H9 (cell line): ENCODE measurements at regions not wholly inside any gene's neighbourhood (a gene's known extent, or its start where the extent isn't known, plus 50 kb on each side); places are given as distances from the start of the nearest gene placed in this dataset.

ENCODE experiments used
- DNase-seq: peaks from one replicate; pipeline ENCODE4 v3.0.0-alpha.2; 2017
- H2AFZ ChIP-seq: one replicate; pipeline ENCODE4 v1.6.1; 2013; ENCODE audit warnings: mild to moderate bottlenecking, low read length, control low read depth, moderate library complexity
- H2AK5ac ChIP-seq: 2 replicates; pipeline ENCODE4 v1.6.1; 2013; ENCODE audit warnings: low read length, control low read depth, mixed read lengths; ENCODE audit not compliant: insufficient read length
- H2BK120ac ChIP-seq: one replicate; pipeline ENCODE4 v1.6.1; 2013; ENCODE audit warnings: low read depth, mild to moderate bottlenecking, low read length, control low read depth, inconsistent platforms; ENCODE audit not compliant: poor library complexity, severe bottlenecking
- H2BK12ac ChIP-seq: 2 replicates; pipeline ENCODE4 v1.6.1; 2013; ENCODE audit warnings: low read length, control low read depth, mixed read lengths, low read depth; ENCODE audit not compliant: insufficient read length
- H2BK15ac ChIP-seq: 2 replicates; pipeline ENCODE4 v1.6.1; 2013; ENCODE audit warnings: low read depth, low read length, control low read depth
- H2BK20ac ChIP-seq: one replicate; pipeline ENCODE4 v1.6.1; 2013; ENCODE audit warnings: low read depth, mild to moderate bottlenecking, low read length, control low read depth, inconsistent platforms; ENCODE audit not compliant: poor library complexity, severe bottlenecking
- H2BK5ac ChIP-seq: 2 replicates; pipeline ENCODE4 v1.6.1; 2013; ENCODE audit warnings: low read length, control low read depth, mixed read lengths; ENCODE audit not compliant: insufficient read length
- H3K14ac ChIP-seq: 2 replicates; pipeline ENCODE4 v1.6.1; 2013; ENCODE audit warnings: low read length, control low read depth; ENCODE audit not compliant: insufficient read depth
- H3K18ac ChIP-seq: 2 replicates; pipeline ENCODE4 v1.6.1; 2013; ENCODE audit warnings: low read depth, mild to moderate bottlenecking, mixed read lengths, low read length, control low read depth; ENCODE audit not compliant: insufficient read length
- H3K23ac ChIP-seq: 2 replicates; pipeline ENCODE4 v1.6.1; 2013; ENCODE audit warnings: low read length, control low read depth, mixed read lengths, low read depth; ENCODE audit not compliant: insufficient read length
- H3K23me2 ChIP-seq: 2 replicates; pipeline ENCODE4 v1.6.1; 2013; ENCODE audit warnings: low read depth, mild to moderate bottlenecking, mixed read lengths, low read length, control low read depth; ENCODE audit not compliant: insufficient read length, poor library complexity, severe bottlenecking
- H3K27ac ChIP-seq: 2 replicates; pipeline ENCODE4 v1.5.1; 2013; ENCODE audit warnings: low read length, control low read depth, mixed read lengths, low read depth; ENCODE audit not compliant: insufficient read length
- H3K27me3 ChIP-seq: 2 replicates; pipeline ENCODE4 v1.6.1; 2013; ENCODE audit warnings: low read length, control low read depth, inconsistent platforms; ENCODE audit not compliant: insufficient read depth
- H3K4ac ChIP-seq: 2 replicates; pipeline ENCODE4 v1.6.1; 2013; ENCODE audit warnings: low read depth, mild to moderate bottlenecking, control low read depth, inconsistent platforms, low read length, moderate library complexity
- H3K4me1 ChIP-seq: 2 replicates; pipeline ENCODE4 v1.6.1; 2013; ENCODE audit warnings: low read length, control low read depth, inconsistent platforms; ENCODE audit not compliant: insufficient read depth
- H3K4me2 ChIP-seq: 2 replicates; pipeline ENCODE4 v1.6.1; 2013; ENCODE audit warnings: low read length, control low read depth, mixed read lengths; ENCODE audit not compliant: insufficient read length, insufficient read depth
- H3K56ac ChIP-seq: 2 replicates; pipeline ENCODE4 v1.6.1; 2013; ENCODE audit warnings: low read depth, mild to moderate bottlenecking, mixed read lengths, low read length, control low read depth; ENCODE audit not compliant: insufficient read length
- H3K79me1 ChIP-seq: 2 replicates; pipeline ENCODE4 v1.6.1; 2013; ENCODE audit warnings: low read depth, mild to moderate bottlenecking, moderate library complexity, low read length, control low read depth, inconsistent platforms; ENCODE audit not compliant: insufficient read depth, poor library complexity, severe bottlenecking
- H3K79me2 ChIP-seq: 2 replicates; pipeline ENCODE4 v1.6.1; 2013; ENCODE audit warnings: low read length, control low read depth, inconsistent platforms; ENCODE audit not compliant: insufficient read depth
- H3K9ac ChIP-seq: 2 replicates; pipeline ENCODE4 v1.6.1; 2013; ENCODE audit warnings: low read length, control low read depth, mixed read lengths; ENCODE audit not compliant: insufficient read length; ENCODE audit errors: extremely low read depth
- H3K9me3 ChIP-seq: one replicate; pipeline ENCODE4 v1.6.1; 2013; ENCODE audit warnings: low read depth, low read length, inconsistent platforms; ENCODE audit not compliant: control insufficient read depth
- H3T11ph ChIP-seq: one replicate; pipeline ENCODE4 v1.6.1; 2013; ENCODE audit warnings: mild to moderate bottlenecking, low read length, control low read depth, inconsistent platforms
- H4K20me1 ChIP-seq: one replicate; pipeline ENCODE4 v1.6.1; 2013; ENCODE audit not compliant: control insufficient read depth, insufficient read length, insufficient read depth
- H4K5ac ChIP-seq: 2 replicates; pipeline ENCODE4 v1.6.1; 2013; ENCODE audit warnings: low read depth, mild to moderate bottlenecking, mixed read lengths, low read length, control low read depth; ENCODE audit not compliant: insufficient read length
- H4K8ac ChIP-seq: replicated peaks from 2 replicates; pipeline ENCODE4 v1.6.1; 2013; ENCODE audit warnings: low read length, control low read depth, mixed read lengths, low read depth; ENCODE audit not compliant: insufficient read length
- H4K91ac ChIP-seq: 2 replicates; pipeline ENCODE4 v1.6.1; 2013; ENCODE audit warnings: low read depth, mild to moderate bottlenecking, moderate library complexity, mixed read lengths, low read length, control low read depth; ENCODE audit not compliant: insufficient read length
- H3K27ac Mint-ChIP-seq, 3 experiments: 2 replicates in 2 of 3; 3 replicates in 1 of 3; pipeline ENCODE4 v1.8.0; 2020 to 2021; ENCODE audit warnings: mixed read lengths in 3 of 3, mild to moderate bottlenecking in 1 of 3, moderate library complexity in 1 of 3
- H3K27me3 Mint-ChIP-seq: 2 replicates; pipeline ENCODE4 v1.8.0; 2021; ENCODE audit warnings: low read depth, mild to moderate bottlenecking, moderate library complexity, mixed read lengths
- H3K36me3 Mint-ChIP-seq, 3 experiments: 2 replicates in 2 of 3; 3 replicates in 1 of 3; pipeline ENCODE4 v1.8.0; 2020 to 2021; ENCODE audit warnings: low read depth in 3 of 3, mixed read lengths in 3 of 3; ENCODE audit not compliant: insufficient read depth in 1 of 3
- H3K4me1 Mint-ChIP-seq, 2 experiments: 2 replicates each; pipeline ENCODE4 v1.8.0; 2020; ENCODE audit warnings: mixed read lengths in 2 of 2
- H3K4me3 Mint-ChIP-seq, 2 experiments: 2 replicates in 1 of 2; 3 replicates in 1 of 2; pipeline ENCODE4 v1.8.0; 2020 to 2021; ENCODE audit warnings: mild to moderate bottlenecking in 2 of 2, mixed read lengths in 2 of 2, moderate library complexity in 1 of 2
- H3K9me3 Mint-ChIP-seq, 2 experiments: 2 replicates in 1 of 2; 3 replicates in 1 of 2; pipeline ENCODE4 v1.8.0; 2020; ENCODE audit warnings: mild to moderate bottlenecking in 2 of 2, mixed read lengths in 2 of 2, moderate library complexity in 1 of 2
- WGBS: extraction: QIAGEN DNeasy Blood & Tissue Kit; methylation state at CpG from one replicate; pipeline ENCODE4 v1.1.7; 2013; ENCODE audit warnings: missing lambda C conversion rate, low lambda C conversion rate, mixed read lengths; ENCODE audit not compliant: insufficient read length; ENCODE audit errors: extremely low coverage; 5-methylcytosine and 5-hydroxymethylcytosine counted together
- TF ChIP-seq, protein P1 (sequence below): fragments of 200-600 bp; sonication (generic); conservative IDR thresholded peaks from 3 replicates; pipeline ENCODE4 v1.8.0; 2021; ENCODE audit warnings: antibody characterized with exemption, mild to moderate bottlenecking

DNA sequence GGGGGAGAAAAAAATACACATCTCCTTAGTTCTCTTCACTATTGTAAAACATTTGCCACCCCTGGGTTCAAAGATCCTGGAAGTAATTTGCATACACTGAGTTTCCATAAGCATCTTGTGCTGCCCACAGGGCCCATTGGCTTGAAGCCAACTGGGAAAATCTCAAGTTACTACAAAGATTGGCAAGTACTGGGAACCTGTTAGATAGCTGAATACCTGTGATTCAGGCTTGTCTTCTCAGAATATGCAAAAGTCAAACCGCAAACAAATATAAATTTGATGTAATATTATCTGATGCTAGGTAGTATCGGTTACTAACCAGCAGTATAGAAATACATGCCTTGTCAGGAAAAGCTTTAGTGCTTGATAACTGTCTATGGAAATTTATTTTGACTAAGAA, 156.9 kb upstream of the FST start:
- Histone ChIP-seq H4K91ac (no peak overlapping the region), H2AFZ (no peak overlapping the region), H3K18ac (no peak overlapping the region), H3K27me3 (no peaks in the 10 kb centered on the region), H3K79me1 (no peaks in the 10 kb centered on the region), H3K27ac (no peak overlapping the region), H3K14ac (no peak overlapping the region), H3K56ac (no peak overlapping the region), H2BK15ac (no peak overlapping the region), H3K23me2 (no peaks in the 10 kb centered on the region), H2AK5ac (no peak overlapping the region), H3K9me3 (no peaks in the 10 kb centered on the region), H2BK5ac (no peak overlapping the region), H3K79me2 (no peaks in the 10 kb centered on the region), H3K23ac (no peak overlapping the region), H2BK20ac (no peak overlapping the region), H2BK12ac (no peak overlapping the region), H3K4ac (no peak overlapping the region), H3K4me1 (no peaks in the 10 kb centered on the region), H4K20me1 (no peaks in the 10 kb centered on the region), H3K9ac (no peak overlapping the region), H2BK120ac (no peak overlapping the region), H4K8ac (no peak overlapping the region), H3T11ph (no peak overlapping the region), H4K5ac (no peak overlapping the region), H3K4me2 (no peak overlapping the region)
- TF ChIP-seq, protein P1, sequence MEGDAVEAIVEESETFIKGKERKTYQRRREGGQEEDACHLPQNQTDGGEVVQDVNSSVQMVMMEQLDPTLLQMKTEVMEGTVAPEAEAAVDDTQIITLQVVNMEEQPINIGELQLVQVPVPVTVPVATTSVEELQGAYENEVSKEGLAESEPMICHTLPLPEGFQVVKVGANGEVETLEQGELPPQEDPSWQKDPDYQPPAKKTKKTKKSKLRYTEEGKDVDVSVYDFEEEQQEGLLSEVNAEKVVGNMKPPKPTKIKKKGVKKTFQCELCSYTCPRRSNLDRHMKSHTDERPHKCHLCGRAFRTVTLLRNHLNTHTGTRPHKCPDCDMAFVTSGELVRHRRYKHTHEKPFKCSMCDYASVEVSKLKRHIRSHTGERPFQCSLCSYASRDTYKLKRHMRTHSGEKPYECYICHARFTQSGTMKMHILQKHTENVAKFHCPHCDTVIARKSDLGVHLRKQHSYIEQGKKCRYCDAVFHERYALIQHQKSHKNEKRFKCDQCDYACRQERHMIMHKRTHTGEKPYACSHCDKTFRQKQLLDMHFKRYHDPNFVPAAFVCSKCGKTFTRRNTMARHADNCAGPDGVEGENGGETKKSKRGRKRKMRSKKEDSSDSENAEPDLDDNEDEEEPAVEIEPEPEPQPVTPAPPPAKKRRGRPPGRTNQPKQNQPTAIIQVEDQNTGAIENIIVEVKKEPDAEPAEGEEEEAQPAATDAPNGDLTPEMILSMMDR: no peak
- H3K4me3 Mint-ChIP-seq: no peak overlapping the region
- WGBS: no CpG with 5 or more reads among the region's 2 CpGs
- no peak for DNase-seq
- no peaks in the 10 kb centered on the region for H3K27me3 Mint-ChIP-seq
- peaks cover under 1% of the 10 kb centered on the region in 2 experiments; a peak in 3 of 4 replicates for H3K4me1 Mint-ChIP-seq
- H3K36me3 Mint-ChIP-seq: no peaks in the 10 kb centered on the region
- H3K27ac Mint-ChIP-seq: no peak overlapping the region
- H3K9me3 Mint-ChIP-seq: no peaks in the 10 kb centered on the region
